A549 (cell line): ENCODE measurements at regions not wholly inside any gene's neighbourhood (a gene's known extent, or its start where the extent isn't known, plus 50 kb on each side); places are given as distances from the start of the nearest gene placed in this dataset.
"Not testable (repeated sequence)": the region's sequence is repeated elsewhere in the genome, so short reads cannot be mapped to it uniquely, and the experiment has no call there.

Experiments used
- ATAC-seq, 2 experiments: fragments of 200-7000 bp in 1 of 2; fragments of >200 bp in 1 of 2; cut with Nextera tagmentation in 1 of 2; cut with Tn5 transposase in 1 of 2; 3 replicates each; pipeline versions ENCODE4 v1.8.0 to v1.9.1; 2018 to 2020; ENCODE audit warnings: mild to moderate bottlenecking in 1 of 2, moderate library complexity in 1 of 2
- CTCF ChIA-PET: fragments of 300-600 bp; sonication (Branson Sonifier 250); formaldehyde crosslinking; extraction: SDS; loops from one replicate; lab custom pipeline; 2021; ENCODE audit warnings: antibody characterized with exemption, inconsistent platforms; lab: Yijun Ruan, JAX
- POLR2A ChIA-PET: fragments of 350-600 bp; formaldehyde crosslinking; extraction: SDS; loops from one replicate; lab custom pipeline; 2021; ENCODE audit warnings: antibody characterized with exemption, inconsistent platforms; lab: Yijun Ruan, JAX
- DNase-seq, 2 experiments: peaks; one replicate each; pipeline versions ENCODE4 v3.0.0 to v3.0.0-alpha.2; 2011 to 2016; ENCODE audit warnings: low read depth in 1 of 2, low spot score in 1 of 2
- FAIRE-seq: peaks from 2 replicates; lab custom pipeline; 2011; peaks lifted over from hg19 to GRCh38; lab: Jason Lieb, UNC
- H3K27ac ChIP-seq, 2 experiments: fragments of >200 bp; sonication (Bioruptor Twin); formaldehyde crosslinking; 3 replicates each; pipeline ENCODE4 v1.5.1; 2016 to 2017
- H3K4me1 ChIP-seq: fragments of >200 bp; sonication (Bioruptor Twin); formaldehyde crosslinking; 3 replicates; pipeline ENCODE4 v1.6.1; 2016
- H3K4me2 ChIP-seq: fragments of >200 bp; sonication (Bioruptor Twin); formaldehyde crosslinking; 3 replicates; pipeline ENCODE4 v1.6.1; 2016
- H3K4me3 ChIP-seq: fragments of >200 bp; sonication (Bioruptor Twin); formaldehyde crosslinking; 3 replicates; pipeline ENCODE4 v1.5.1; 2016
- H3K9me3 ChIP-seq: fragments of >200 bp; sonication (Bioruptor Twin); formaldehyde crosslinking; 3 replicates; pipeline ENCODE4 v1.6.1; 2016
- BCL3 ChIP-seq: fragments of >200 bp; sonication (Bioruptor Twin); formaldehyde crosslinking; IDR thresholded peaks from 3 replicates; pipeline ENCODE4 v1.6.1; 2016
- EHMT2 ChIP-seq: fragments of 200-600 bp; sonication (generic); IDR thresholded peaks from 2 replicates; pipeline ENCODE4 v1.6.1; 2016; ENCODE audit warnings: antibody characterized with exemption, low read depth, mild to moderate bottlenecking, moderate library complexity
- FOSB ChIP-seq: fragments of 250-450 bp; sonication (Bioruptor Pico); IDR thresholded peaks from 2 replicates; pipeline ENCODE4 v1.5.0; 2020; ENCODE audit warnings: mild to moderate bottlenecking, moderate library complexity
- FOSL2 ChIP-seq, 2 experiments: fragments of 450-650 bp in 1 of 2; fragments of >200 bp in 1 of 2; sonication (Bioruptor Twin) in 1 of 2; formaldehyde crosslinking; IDR thresholded peaks; 2 replicates each; pipeline versions ENCODE4 v1.5.0 to v1.6.1; 2016 to 2020; ENCODE audit warnings: mild to moderate bottlenecking in 1 of 2, moderate library complexity in 1 of 2
- GATA3 ChIP-seq: IDR thresholded peaks from 2 replicates; pipeline ENCODE4 v1.6.1; 2012; ENCODE audit warnings: borderline replicate concordance
- MAFK ChIP-seq: fragments of 450-650 bp; IDR thresholded peaks from 2 replicates; pipeline ENCODE4 v1.6.1; 2014; ENCODE audit not compliant: partially characterized antibody
- MAX ChIP-seq: IDR thresholded peaks from 2 replicates; pipeline ENCODE4 v1.6.1; 2012
- NPAS2 ChIP-seq: fragments of 250-450 bp; sonication (Bioruptor Pico); IDR thresholded peaks from 2 replicates; pipeline ENCODE4 v1.8.0; 2022; ENCODE audit warnings: mild to moderate bottlenecking, moderate library complexity, borderline replicate concordance
- NR3C1 ChIP-seq: fragments of >200 bp; sonication (Bioruptor Twin); formaldehyde crosslinking; IDR thresholded peaks from 3 replicates; pipeline ENCODE4 v1.6.1; 2017
- POLR2A ChIP-seq: IDR thresholded peaks from 2 replicates; pipeline ENCODE4 v1.6.1; 2012; ENCODE audit warnings: mild to moderate bottlenecking, low read length
- WGBS: methylation state at CpG from one replicate; pipeline ENCODE4 v1.1.6; 2017; ENCODE audit errors: missing lambda C conversion rate; 5-methylcytosine and 5-hydroxymethylcytosine counted together
- TF ChIP-seq, protein P1 (sequence below): fragments of >200 bp; sonication (Bioruptor Twin); formaldehyde crosslinking; IDR thresholded peaks from 2 replicates; pipeline ENCODE4 v1.6.1; 2016
- TF ChIP-seq, protein P2 (sequence below): fragments of 250-450 bp; sonication (Bioruptor Pico); IDR thresholded peaks from 2 replicates; pipeline ENCODE4 v1.5.0; 2021; ENCODE audit warnings: mild to moderate bottlenecking, moderate library complexity, borderline replicate concordance

DNA sequence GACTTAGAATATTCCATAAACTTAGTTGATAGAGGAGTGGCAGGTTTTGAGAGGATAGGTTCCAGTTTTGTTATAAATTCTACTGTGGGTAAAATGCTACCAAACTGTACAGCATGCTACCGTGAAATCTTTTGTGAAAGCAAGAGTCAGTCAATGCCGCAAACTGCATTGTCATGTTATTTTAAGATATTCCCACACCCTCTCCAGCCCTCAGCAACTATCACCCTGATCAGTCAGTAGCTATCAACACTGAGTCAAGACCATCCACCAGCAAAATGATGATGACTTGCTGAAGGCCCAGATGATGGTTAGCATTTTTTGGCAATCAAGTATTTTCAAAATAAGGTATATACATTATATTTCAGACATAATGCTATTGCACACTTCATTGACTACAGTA, 182.4 kb upstream of the ZNF337 start:
- H3K4me1 ChIP-seq, H3K4me3 ChIP-seq, CTCF ChIA-PET, H3K4me2 ChIP-seq, FAIRE-seq, H3K9me3 ChIP-seq, POLR2A ChIA-PET, ATAC-seq, DNase-seq, H3K27ac ChIP-seq: not testable (repeated sequence)
- WGBS, result 96% methylated on average over 2 of the region's 2 CpGs
- TF ChIP-seq MAFK, result peak; percentile 33

GRCh38 chr20:25868650-25868979, 172.0 kb upstream of the ZNF337 start:
- FAIRE-seq, H3K4me1 ChIP-seq, H3K9me3 ChIP-seq, ATAC-seq, CTCF ChIA-PET, H3K4me3 ChIP-seq, POLR2A ChIA-PET, DNase-seq: not testable (repeated sequence)
- 91% methylated on average over 17 of the region's 17 CpGs for WGBS
- Histone ChIP-seq H3K4me2 (peak overlapping the region; percentile 91), H3K27ac (peak overlapping the region in 1 of 2 experiments; percentile 74; a peak in 2 of 6 replicates)

DNA sequence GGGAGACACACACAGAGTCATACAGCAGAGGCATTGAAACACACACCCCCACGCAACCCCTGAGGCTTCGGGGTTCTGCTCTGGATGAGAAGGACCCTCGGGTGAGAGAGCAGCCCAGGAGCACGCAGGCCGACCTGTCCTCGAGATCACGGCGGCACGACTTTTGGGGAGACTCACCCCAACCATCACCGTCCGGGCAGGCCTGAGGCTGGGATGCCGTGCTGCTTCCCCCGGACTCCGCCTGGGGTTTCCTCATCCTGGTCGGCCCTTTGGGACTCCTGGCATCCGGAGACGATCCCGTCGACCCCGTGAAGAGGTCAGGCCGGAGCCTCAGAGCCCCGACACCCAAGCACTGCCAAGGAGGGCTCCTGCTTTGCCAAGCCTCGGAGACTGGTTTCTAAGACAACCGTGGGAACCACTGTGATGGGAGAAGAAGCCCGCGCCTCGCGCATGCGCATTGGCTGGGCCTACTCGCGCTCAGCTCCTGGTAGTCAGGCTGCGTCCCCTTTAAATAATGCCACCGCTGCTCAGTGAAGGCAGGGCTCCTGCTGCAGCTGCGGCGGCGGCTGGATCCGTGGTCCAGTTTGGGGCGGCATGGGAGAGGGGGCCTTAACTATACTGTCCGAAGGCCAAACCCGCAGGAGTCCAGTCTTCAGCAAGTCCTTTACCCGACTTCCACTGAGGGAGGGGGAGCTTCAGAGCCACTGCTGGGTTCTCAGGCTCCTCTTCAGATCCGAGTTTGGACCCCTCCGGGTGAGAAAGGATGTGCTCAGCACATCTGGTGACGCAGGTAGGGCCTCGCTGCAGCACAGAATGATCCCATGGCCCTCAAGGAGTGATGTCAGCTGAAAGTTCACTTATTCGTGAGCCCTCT, 171.4 kb upstream of the ZNF337 start:
- H3K27ac ChIP-seq, result peak overlapping the region; percentile 32 to 74; a peak in 5 of 6 replicates
- H3K4me3 ChIP-seq, result peak overlapping the region; percentile 41
- ATAC-seq (peak; percentile 81 to 84), DNase-seq (peak; percentile 55 to 78), FAIRE-seq (no peak)
- TF ChIP-seq NR3C1 (no peak), NPAS2 (CRISPR knock-in tag) (no peak), MAFK (no peak), EHMT2 (no peak), FOSB (CRISPR knock-in tag) (no peak), FOSL2 (IDR thresholded peaks at IDR 0.05) (no peak), FOSL2 (CRISPR knock-in tag; IDR thresholded peaks at IDR 0.05) (no peak), POLR2A (no peak)
- TF ChIP-seq, protein P1, sequence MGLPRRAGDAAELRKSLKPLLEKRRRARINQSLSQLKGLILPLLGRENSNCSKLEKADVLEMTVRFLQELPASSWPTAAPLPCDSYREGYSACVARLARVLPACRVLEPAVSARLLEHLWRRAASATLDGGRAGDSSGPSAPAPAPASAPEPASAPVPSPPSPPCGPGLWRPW, result no peak
- no peaks in the 10 kb centered on the region for H3K9me3 ChIP-seq
- POLR2A ChIA-PET, result no interaction called here
- H3K4me1 ChIP-seq, result peaks cover 10% of the 10 kb centered on the region; the same call in 1 of the 3 replicates
- peak overlapping the region; percentile 91 for H3K4me2 ChIP-seq
- WGBS, result 47% methylated on average over 30 of the region's 46 CpGs
- CTCF ChIA-PET, result no interaction called here

- POLR2A ChIA-PET, result interaction anchor here (0.6 kb wide), 1 partner anchor 228 kb away, joined by 5 read pairs; no protein-coding TSS in a partner anchor
- ATAC-seq, result not testable (repeated sequence)
Observed at GRCh38 chr20:25867015-25867775, 170.5 kb upstream of the ZNF337 start.

DNA sequence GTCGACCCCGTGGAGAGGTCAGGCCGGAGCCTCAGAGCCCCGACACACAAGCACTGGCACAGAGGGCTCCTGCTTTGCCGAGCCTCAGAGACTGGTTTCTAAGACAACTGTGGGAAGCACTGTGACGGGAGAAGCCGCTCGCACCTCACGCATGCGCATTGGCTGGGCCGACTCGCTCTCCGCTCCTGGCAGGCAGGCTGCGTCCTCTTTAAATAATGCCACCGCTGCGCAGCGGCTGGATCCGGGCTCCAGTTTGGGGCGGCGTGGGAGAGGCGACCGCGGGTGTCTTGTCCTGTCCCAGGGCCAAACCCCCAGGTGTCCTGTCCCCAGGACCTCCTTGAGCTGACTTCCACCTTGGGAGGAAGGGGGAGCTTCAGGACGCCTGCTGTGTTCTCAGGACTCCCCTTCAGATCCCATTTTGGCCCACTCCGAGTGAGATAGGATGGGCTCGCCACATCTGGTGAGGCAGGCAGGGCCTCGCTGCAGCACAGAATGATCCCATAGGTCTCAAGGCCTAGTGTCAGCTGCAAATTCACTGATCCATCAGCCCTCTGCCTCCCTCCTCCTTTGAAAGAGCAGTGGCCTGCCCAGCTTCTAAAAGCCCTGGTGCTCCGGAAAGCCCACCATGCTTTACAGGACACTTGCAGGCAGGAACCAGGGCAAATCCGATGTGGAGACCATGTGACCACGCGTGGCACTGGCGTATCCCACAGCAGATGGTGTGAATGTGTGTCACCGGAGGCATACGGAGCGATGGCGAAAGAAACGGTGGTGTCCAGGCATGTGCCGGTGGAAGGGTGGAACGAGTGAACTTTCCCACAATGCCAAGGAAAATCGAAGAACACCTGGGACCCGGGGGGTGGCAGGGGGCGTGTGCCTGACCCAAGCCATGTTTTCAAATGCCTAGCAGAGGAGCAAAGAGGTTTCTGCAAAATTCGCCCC, 169.3 kb upstream of the ZNF337 start:
- peaks cover 22% of the 10 kb centered on the region; the same call in 2 of the 3 replicates for H3K4me1 ChIP-seq
- no peaks in the 10 kb centered on the region for H3K9me3 ChIP-seq
- H3K4me2 ChIP-seq, result peak overlapping the region; percentile 74
- ATAC-seq, result peak; percentile 58 to 63; a peak in 5 of 6 replicates
- peak; percentile 58 to 82 for DNase-seq
- CTCF ChIA-PET, result no interaction called here
- no peak for TF ChIP-seq GATA3
- TF ChIP-seq, protein P2, sequence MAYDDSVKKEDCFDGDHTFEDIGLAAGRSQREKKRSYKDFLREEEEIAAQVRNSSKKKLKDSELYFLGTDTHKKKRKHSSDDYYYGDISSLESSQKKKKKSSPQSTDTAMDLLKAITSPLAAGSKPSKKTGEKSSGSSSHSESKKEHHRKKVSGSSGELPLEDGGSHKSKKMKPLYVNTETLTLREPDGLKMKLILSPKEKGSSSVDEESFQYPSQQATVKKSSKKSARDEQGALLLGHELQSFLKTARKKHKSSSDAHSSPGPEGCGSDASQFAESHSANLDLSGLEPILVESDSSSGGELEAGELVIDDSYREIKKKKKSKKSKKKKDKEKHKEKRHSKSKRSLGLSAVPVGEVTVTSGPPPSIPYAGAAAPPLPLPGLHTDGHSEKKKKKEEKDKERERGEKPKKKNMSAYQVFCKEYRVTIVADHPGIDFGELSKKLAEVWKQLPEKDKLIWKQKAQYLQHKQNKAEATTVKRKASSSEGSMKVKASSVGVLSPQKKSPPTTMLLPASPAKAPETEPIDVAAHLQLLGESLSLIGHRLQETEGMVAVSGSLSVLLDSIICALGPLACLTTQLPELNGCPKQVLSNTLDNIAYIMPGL, result no peak
- no peak for TF ChIP-seq BCL3
- peak; percentile 16; the same call in 1 of the 2 replicates for TF ChIP-seq MAX
- WGBS, result 28% methylated on average over 39 of the region's 43 CpGs
- no peak for FAIRE-seq
- POLR2A ChIA-PET, result no interaction called here
- H3K4me3 ChIP-seq, result peak overlapping the region; percentile 30
- peak overlapping the region; percentile 13 to 73; a peak in 4 of 6 replicates for H3K27ac ChIP-seq

More at GRCh38 chr20:25867015-25867775, 170.5 kb upstream of the ZNF337 start:
- H3K9me3 ChIP-seq, H3K4me3 ChIP-seq, CTCF ChIA-PET, H3K4me2 ChIP-seq, H3K27ac ChIP-seq, FAIRE-seq, DNase-seq: not testable (repeated sequence)
- 88% methylated on average over 35 of the region's 35 CpGs for WGBS
- H3K4me1 ChIP-seq, result peaks cover 17% of the 10 kb centered on the region; the same call in 2 of the 3 replicates

DNA sequence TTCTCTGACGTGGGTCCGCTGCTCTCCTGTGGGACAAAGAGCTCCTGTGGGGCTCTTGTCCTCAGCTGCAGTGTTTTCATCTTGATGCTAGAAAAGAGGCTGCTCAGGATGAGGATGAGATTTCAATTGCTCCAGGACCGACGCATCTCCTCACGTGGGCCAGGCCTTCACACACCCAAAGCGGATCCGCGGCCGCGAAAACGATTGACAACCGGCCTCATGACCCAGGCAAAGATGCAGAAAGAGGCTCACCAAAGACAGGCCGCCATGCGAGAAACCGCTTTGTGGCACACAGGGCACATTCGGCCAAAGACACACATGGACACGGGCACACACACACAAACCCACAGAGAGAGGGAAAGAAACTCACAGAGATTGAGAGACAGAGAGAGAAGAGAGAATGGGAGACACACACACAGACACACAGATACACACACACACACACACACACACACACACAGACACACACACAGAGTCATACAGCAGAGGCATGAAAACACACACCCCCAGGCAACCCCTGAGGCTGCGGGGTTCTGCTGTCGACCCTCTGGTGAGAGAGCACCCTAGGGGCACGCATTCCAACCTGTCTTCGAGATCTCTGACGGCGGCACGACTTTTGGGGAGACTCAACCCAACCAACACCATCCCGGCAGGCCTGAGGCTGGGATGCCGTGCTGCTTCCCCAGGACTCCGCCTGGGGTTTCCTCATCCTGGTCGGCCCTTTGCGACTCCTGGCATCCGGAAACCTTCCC, 168.5 kb upstream of the ZNF337 start:
- CTCF ChIA-PET, H3K9me3 ChIP-seq, DNase-seq, FAIRE-seq, ATAC-seq, POLR2A ChIA-PET: not testable (repeated sequence)
- Histone ChIP-seq H3K4me3 (peak overlapping the region; percentile 30), H3K27ac (peak overlapping the region in 1 of 2 experiments; percentile 73; a peak in 4 of 6 replicates), H3K4me1 (peaks cover 22% of the 10 kb centered on the region; the same call in 2 of the 3 replicates), H3K4me2 (peak overlapping the region; percentile 74)
- 76% methylated on average over 23 of the region's 30 CpGs for WGBS
